ENCODE measurements at regions not wholly inside any gene's neighbourhood (a gene's known extent, or its start where the extent isn't known, plus 50 kb on each side); places are given as distances from the start of the nearest gene placed in this dataset.

- peak; percentile 66 for DNase-seq
Observed at GRCh38 chr12:3336606-3337311, 154.2 kb upstream of the PRMT8 start.

- DNase-seq = no peak
Observed at GRCh38 chr12:3337944-3338343, 153.1 kb upstream of the PRMT8 start.

GRCh38 chr12:3339221-3339620 is 151.8 kb upstream of the PRMT8 start:
- DNase-seq = no peak

GRCh38 chr12:3341594-3341993 is 149.4 kb upstream of the PRMT8 start:
- no peak for DNase-seq

- peak; percentile 32 for DNase-seq
Observed at GRCh38 chr12:3342051-3342450, 149.0 kb upstream of the PRMT8 start.

GRCh38 chr12:3348055-3348454 is 142.9 kb upstream of the PRMT8 start:
- no peak for DNase-seq

- no peak for DNase-seq
Observed at GRCh38 chr12:3350432-3350831, 140.6 kb upstream of the PRMT8 start.

GRCh38 chr12:3351731-3352130 is 139.3 kb upstream of the PRMT8 start:
- no peak for DNase-seq

- DNase-seq = no peak
Observed at GRCh38 chr12:3352230-3352629, 138.8 kb upstream of the PRMT8 start.

GRCh38 chr12:3353621-3354020 is 137.4 kb upstream of the PRMT8 start:
- DNase-seq = no peak

GRCh38 chr12:3354586-3354985 is 136.4 kb upstream of the PRMT8 start:
- no peak for DNase-seq

GRCh38 chr12:3355378-3355900 is 135.6 kb upstream of the PRMT8 start:
- no peak for DNase-seq

GRCh38 chr12:3357950-3358525 is 133.0 kb upstream of the PRMT8 start:
- no peak for DNase-seq

GRCh38 chr12:3359478-3359877 is 131.5 kb upstream of the PRMT8 start:
- no peak for DNase-seq

- DNase-seq = no peak
Observed at GRCh38 chr12:3361146-3361545, 129.9 kb upstream of the PRMT8 start.

- no peak for DNase-seq
Observed at GRCh38 chr12:3362737-3363136, 128.3 kb upstream of the PRMT8 start.

GRCh38 chr12:3363608-3364007 is 127.4 kb upstream of the PRMT8 start:
- DNase-seq = no peak

GRCh38 chr12:3364226-3364625 is 126.8 kb upstream of the PRMT8 start:
- no peak for DNase-seq

GRCh38 chr12:3364661-3365462 is 126.1 kb upstream of the PRMT8 start:
- no peak for DNase-seq

GRCh38 chr12:3365463-3366411 is 125.3 kb upstream of the PRMT8 start:
- no peak for DNase-seq

- DNase-seq = no peak
Observed at GRCh38 chr12:3366451-3367110, 124.4 kb upstream of the PRMT8 start.
